A549 (cell line): ENCODE measurements at regions not wholly inside any gene's neighbourhood (a gene's known extent, or its start where the extent isn't known, plus 50 kb on each side); places are given as distances from the start of the nearest gene placed in this dataset.

Experiments
- ATAC-seq, 2 experiments: fragments of 200-7000 bp in 1 of 2; fragments of >200 bp in 1 of 2; cut with Nextera tagmentation in 1 of 2; cut with Tn5 transposase in 1 of 2; 3 replicates each; pipeline versions ENCODE4 v1.8.0 to v1.9.1; 2018 to 2020; ENCODE audit warnings: mild to moderate bottlenecking in 1 of 2, moderate library complexity in 1 of 2
- CTCF ChIA-PET: fragments of 300-600 bp; sonication (Branson Sonifier 250); formaldehyde crosslinking; extraction: SDS; loops from one replicate; lab custom pipeline; 2021; ENCODE audit warnings: antibody characterized with exemption, inconsistent platforms; lab: Yijun Ruan, JAX
- POLR2A ChIA-PET: fragments of 350-600 bp; formaldehyde crosslinking; extraction: SDS; loops from one replicate; lab custom pipeline; 2021; ENCODE audit warnings: antibody characterized with exemption, inconsistent platforms; lab: Yijun Ruan, JAX
- DNase-seq, 2 experiments: peaks; one replicate each; pipeline versions ENCODE4 v3.0.0 to v3.0.0-alpha.2; 2011 to 2016; ENCODE audit warnings: low read depth in 1 of 2, low spot score in 1 of 2
- FAIRE-seq: peaks from 2 replicates; lab custom pipeline; 2011; peaks lifted over from hg19 to GRCh38; lab: Jason Lieb, UNC
- H3K27ac ChIP-seq, 2 experiments: fragments of >200 bp; sonication (Bioruptor Twin); formaldehyde crosslinking; 3 replicates each; pipeline ENCODE4 v1.5.1; 2016 to 2017
- H3K4me1 ChIP-seq: fragments of >200 bp; sonication (Bioruptor Twin); formaldehyde crosslinking; 3 replicates; pipeline ENCODE4 v1.6.1; 2016
- H3K4me2 ChIP-seq: fragments of >200 bp; sonication (Bioruptor Twin); formaldehyde crosslinking; 3 replicates; pipeline ENCODE4 v1.6.1; 2016
- H3K4me3 ChIP-seq: fragments of >200 bp; sonication (Bioruptor Twin); formaldehyde crosslinking; 3 replicates; pipeline ENCODE4 v1.5.1; 2016
- H3K9me3 ChIP-seq: fragments of >200 bp; sonication (Bioruptor Twin); formaldehyde crosslinking; 3 replicates; pipeline ENCODE4 v1.6.1; 2016
- ATOH8 ChIP-seq: fragments of 250-450 bp; sonication (Bioruptor Pico); IDR thresholded peaks from 2 replicates; pipeline ENCODE4 v1.5.0; 2020; ENCODE audit warnings: low read depth, mild to moderate bottlenecking, moderate library complexity
- BHLHE40 ChIP-seq: IDR thresholded peaks from 2 replicates; pipeline ENCODE4 v1.6.1; 2012; ENCODE audit warnings: low read depth, low read length, inconsistent platforms
- CBX8 ChIP-seq: fragments of 200-600 bp; sonication (generic); IDR thresholded peaks from 2 replicates; pipeline ENCODE4 v1.6.1; 2016
- CEBPB ChIP-seq, 2 experiments: fragments of >200 bp in 1 of 2; sonication (Bioruptor Twin) in 1 of 2; formaldehyde crosslinking in 1 of 2; IDR thresholded peaks; 2 replicates each; pipeline ENCODE4 v1.6.1; 2012 to 2016
- CTCF ChIP-seq: fragments of >200 bp; sonication (Bioruptor Twin); formaldehyde crosslinking; IDR thresholded peaks from 3 replicates; pipeline ENCODE4 v1.5.1; 2016
- EHF ChIP-seq: fragments of 250-450 bp; sonication (Bioruptor Pico); IDR thresholded peaks from 2 replicates; pipeline ENCODE4 v1.5.0; 2020; ENCODE audit warnings: mild to moderate bottlenecking
- ELK1 ChIP-seq: fragments of 150-350 bp; IDR thresholded peaks from 2 replicates; pipeline ENCODE4 v1.6.1; 2014; ENCODE audit warnings: low read depth, mild to moderate bottlenecking, low read length
- EP300 ChIP-seq, 2 experiments: fragments of >200 bp; sonication (Bioruptor Twin); formaldehyde crosslinking; IDR thresholded peaks; 2 replicates in 1 of 2; 3 replicates in 1 of 2; pipeline ENCODE4 v1.6.1; 2016 to 2017
- FOSB ChIP-seq: fragments of 250-450 bp; sonication (Bioruptor Pico); IDR thresholded peaks from 2 replicates; pipeline ENCODE4 v1.5.0; 2020; ENCODE audit warnings: mild to moderate bottlenecking, moderate library complexity
- HES2 ChIP-seq: fragments of >200 bp; sonication (Bioruptor Twin); formaldehyde crosslinking; IDR thresholded peaks from 2 replicates; pipeline ENCODE4 v1.6.1; 2016
- HMGXB4 ChIP-seq: fragments of 250-450 bp; sonication (Bioruptor Pico); IDR thresholded peaks from 2 replicates; pipeline ENCODE4 v1.5.0; 2021; ENCODE audit warnings: mild to moderate bottlenecking, moderate library complexity, borderline replicate concordance
- HOXA7 ChIP-seq: fragments of 250-450 bp; sonication (Bioruptor Pico); IDR thresholded peaks from 2 replicates; pipeline ENCODE4 v1.5.0; 2020; ENCODE audit warnings: mild to moderate bottlenecking, moderate library complexity
- JUN ChIP-seq, 2 experiments: fragments of >200 bp; sonication (Bioruptor Twin); formaldehyde crosslinking; IDR thresholded peaks; 2 replicates in 1 of 2; 3 replicates in 1 of 2; pipeline ENCODE4 v1.6.1; 2016 to 2017
- JUNB ChIP-seq: fragments of >200 bp; sonication (Bioruptor Twin); formaldehyde crosslinking; IDR thresholded peaks from 2 replicates; pipeline ENCODE4 v1.6.1; 2016
- KDM1A ChIP-seq: fragments of 200-600 bp; sonication (generic); IDR thresholded peaks from 2 replicates; pipeline ENCODE4 v1.6.1; 2016; ENCODE audit warnings: low read depth, mild to moderate bottlenecking
- MAZ ChIP-seq: fragments of 150-350 bp; IDR thresholded peaks from 2 replicates; pipeline ENCODE4 v1.6.1; 2014; ENCODE audit warnings: antibody characterized with exemption, low read depth, low read length, borderline replicate concordance
- NFE2L2 ChIP-seq: fragments of 150-350 bp; conservative IDR thresholded peaks from 2 replicates; pipeline ENCODE4 v1.6.1; 2014; ENCODE audit warnings: low read length
- NR3C1 ChIP-seq: fragments of >200 bp; sonication (Bioruptor Twin); formaldehyde crosslinking; IDR thresholded peaks from 3 replicates; pipeline ENCODE4 v1.6.1; 2017
- PBX3 ChIP-seq: IDR thresholded peaks from 2 replicates; pipeline ENCODE4 v1.6.1; 2012
- RAD21 ChIP-seq, 2 experiments: fragments of >200 bp in 1 of 2; sonication (Bioruptor Twin) in 1 of 2; formaldehyde crosslinking in 1 of 2; IDR thresholded peaks in 1 of 2; conservative IDR thresholded peaks in 1 of 2; 2 replicates in 1 of 2; 3 replicates in 1 of 2; pipeline ENCODE4 v1.6.1; 2012 to 2018; ENCODE audit warnings: inconsistent platforms in 1 of 2
- RARB ChIP-seq: fragments of 250-450 bp; sonication (Bioruptor Pico); IDR thresholded peaks from 2 replicates; pipeline ENCODE4 v1.8.0; 2021; ENCODE audit warnings: mild to moderate bottlenecking, moderate library complexity
- REST ChIP-seq: fragments of 200-600 bp; sonication (generic); IDR thresholded peaks from 2 replicates; pipeline ENCODE4 v1.6.1; 2016; ENCODE audit warnings: antibody characterized with exemption, mild to moderate bottlenecking, moderate library complexity
- SMC3 ChIP-seq: fragments of >200 bp; sonication (Bioruptor Twin); formaldehyde crosslinking; IDR thresholded peaks from 3 replicates; pipeline ENCODE4 v1.6.1; 2018; ENCODE audit warnings: inconsistent platforms
- TFCP2L1 ChIP-seq: fragments of 250-450 bp; sonication (Bioruptor Pico); IDR thresholded peaks from 2 replicates; pipeline ENCODE4 v1.5.0; 2021; ENCODE audit warnings: mild to moderate bottlenecking
- TP53 ChIP-seq: fragments of 250-450 bp; sonication (Bioruptor Pico); IDR thresholded peaks from 2 replicates; pipeline ENCODE4 v1.5.0; 2021; ENCODE audit warnings: mild to moderate bottlenecking, moderate library complexity
- WGBS: methylation state at CpG from one replicate; pipeline ENCODE4 v1.1.6; 2017; ENCODE audit errors: missing lambda C conversion rate; 5-methylcytosine and 5-hydroxymethylcytosine counted together

GRCh38 chr5:26034813-26035212 lies 1003.6 kb downstream of the CDH9 start:
- no peak for TF ChIP-seq CEBPB (IDR thresholded peaks at IDR 0.05)
- no peak for TF ChIP-seq PBX3
- no peak for TF ChIP-seq REST
- TF ChIP-seq BHLHE40 = no peak
- TF ChIP-seq CTCF = no peak
- no peak for TF ChIP-seq RARB (CRISPR knock-in tag)
- no peak for TF ChIP-seq RAD21 (conservative IDR thresholded peaks at IDR 0.05 in 1 of 2, IDR thresholded peaks at IDR 0.05 in 1 of 2)
- TF ChIP-seq HMGXB4 (CRISPR knock-in tag) = no peak
- TF ChIP-seq EP300 (IDR thresholded peaks at IDR 0.05) = no peak
- TF ChIP-seq NR3C1 = no peak
- no peak for TF ChIP-seq JUNB
- TF ChIP-seq MAZ = no peak
- TF ChIP-seq HES2 = no peak
- TF ChIP-seq CBX8 = no peak
- no peak for TF ChIP-seq NFE2L2
- TF ChIP-seq HOXA7 = no peak
- TF ChIP-seq ATOH8 (CRISPR knock-in tag) = no peak
- no peak for ATAC-seq
- no peak overlapping the region for H3K27ac ChIP-seq
- H3K4me3 ChIP-seq = no peak overlapping the region
- 46% methylated on average over 2 of the region's 2 CpGs for WGBS
- POLR2A ChIA-PET = no interaction called here
- H3K9me3 ChIP-seq = no peaks in the 10 kb centered on the region
- no peaks in the 10 kb centered on the region for H3K4me1 ChIP-seq
- no peak for DNase-seq
- H3K4me2 ChIP-seq = no peak overlapping the region
- CTCF ChIA-PET = no interaction called here
- no peak for FAIRE-seq

- ChIA-PET POLR2A (no interaction called here), CTCF (no interaction called here)
- no peak for ATAC-seq
- 10% methylated on average over 3 of the region's 3 CpGs for WGBS
- Histone ChIP-seq H3K4me2 (no peak overlapping the region), H3K27ac (no peak overlapping the region), H3K4me3 (no peak overlapping the region), H3K9me3 (no peaks in the 10 kb centered on the region), H3K4me1 (no peaks in the 10 kb centered on the region)
- no peak for DNase-seq
- no peak for FAIRE-seq
- TF ChIP-seq TFCP2L1 (CRISPR knock-in tag) = no peak
- no peak for TF ChIP-seq ELK1
- no peak for TF ChIP-seq NR3C1
- no peak for TF ChIP-seq KDM1A
- TF ChIP-seq SMC3 = no peak
- TF ChIP-seq PBX3 = no peak
- TF ChIP-seq TP53 = no peak
- TF ChIP-seq JUN (IDR thresholded peaks at IDR 0.05) = no peak
- no peak for TF ChIP-seq FOSB (CRISPR knock-in tag)
- no peak for TF ChIP-seq HMGXB4 (CRISPR knock-in tag)
- TF ChIP-seq EHF (CRISPR knock-in tag) = no peak
These were observed 1006.9 kb downstream of the CDH9 start for GRCh38 chr5:26031481-26031880.
